Neural cell (in vitro differentiated cells): ENCODE measurements at regions not wholly inside any gene's neighbourhood (a gene's known extent, or its start where the extent isn't known, plus 50 kb on each side); places are given as distances from the start of the nearest gene placed in this dataset.

ENCODE experiments used
- EZH2 ChIP-seq: fragments of 200-600, 300-800 bp; shearing (Covaris generic), sonication (generic); IDR thresholded peaks from 2 replicates; pipeline ENCODE4 v1.6.1; 2014; ENCODE audit warnings: antibody characterized with exemption, low read length, borderline replicate concordance, mild to moderate bottlenecking; ENCODE audit not compliant: insufficient read depth, poor library complexity, severe bottlenecking
- POLR2AphosphoS5 ChIP-seq: IDR thresholded peaks from 2 replicates; pipeline ENCODE4 v1.6.1; 2012
- TF ChIP-seq, protein P1 (sequence below): fragments of 450-650 bp; IDR thresholded peaks from 2 replicates; pipeline ENCODE4 v1.5.1; 2014; ENCODE audit warnings: antibody characterized with exemption, mild to moderate bottlenecking, moderate library complexity; ENCODE audit not compliant: poor library complexity, severe bottlenecking
- TF ChIP-seq, protein P2 (sequence below): IDR thresholded peaks from 2 replicates; pipeline ENCODE4 v1.6.1; 2012; ENCODE audit warnings: borderline replicate concordance

- TF ChIP-seq, protein P1, sequence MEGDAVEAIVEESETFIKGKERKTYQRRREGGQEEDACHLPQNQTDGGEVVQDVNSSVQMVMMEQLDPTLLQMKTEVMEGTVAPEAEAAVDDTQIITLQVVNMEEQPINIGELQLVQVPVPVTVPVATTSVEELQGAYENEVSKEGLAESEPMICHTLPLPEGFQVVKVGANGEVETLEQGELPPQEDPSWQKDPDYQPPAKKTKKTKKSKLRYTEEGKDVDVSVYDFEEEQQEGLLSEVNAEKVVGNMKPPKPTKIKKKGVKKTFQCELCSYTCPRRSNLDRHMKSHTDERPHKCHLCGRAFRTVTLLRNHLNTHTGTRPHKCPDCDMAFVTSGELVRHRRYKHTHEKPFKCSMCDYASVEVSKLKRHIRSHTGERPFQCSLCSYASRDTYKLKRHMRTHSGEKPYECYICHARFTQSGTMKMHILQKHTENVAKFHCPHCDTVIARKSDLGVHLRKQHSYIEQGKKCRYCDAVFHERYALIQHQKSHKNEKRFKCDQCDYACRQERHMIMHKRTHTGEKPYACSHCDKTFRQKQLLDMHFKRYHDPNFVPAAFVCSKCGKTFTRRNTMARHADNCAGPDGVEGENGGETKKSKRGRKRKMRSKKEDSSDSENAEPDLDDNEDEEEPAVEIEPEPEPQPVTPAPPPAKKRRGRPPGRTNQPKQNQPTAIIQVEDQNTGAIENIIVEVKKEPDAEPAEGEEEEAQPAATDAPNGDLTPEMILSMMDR = no peak
- TF ChIP-seq POLR2AphosphoS5 = no peak
- TF ChIP-seq EZH2 = no peak
- TF ChIP-seq, protein P2, sequence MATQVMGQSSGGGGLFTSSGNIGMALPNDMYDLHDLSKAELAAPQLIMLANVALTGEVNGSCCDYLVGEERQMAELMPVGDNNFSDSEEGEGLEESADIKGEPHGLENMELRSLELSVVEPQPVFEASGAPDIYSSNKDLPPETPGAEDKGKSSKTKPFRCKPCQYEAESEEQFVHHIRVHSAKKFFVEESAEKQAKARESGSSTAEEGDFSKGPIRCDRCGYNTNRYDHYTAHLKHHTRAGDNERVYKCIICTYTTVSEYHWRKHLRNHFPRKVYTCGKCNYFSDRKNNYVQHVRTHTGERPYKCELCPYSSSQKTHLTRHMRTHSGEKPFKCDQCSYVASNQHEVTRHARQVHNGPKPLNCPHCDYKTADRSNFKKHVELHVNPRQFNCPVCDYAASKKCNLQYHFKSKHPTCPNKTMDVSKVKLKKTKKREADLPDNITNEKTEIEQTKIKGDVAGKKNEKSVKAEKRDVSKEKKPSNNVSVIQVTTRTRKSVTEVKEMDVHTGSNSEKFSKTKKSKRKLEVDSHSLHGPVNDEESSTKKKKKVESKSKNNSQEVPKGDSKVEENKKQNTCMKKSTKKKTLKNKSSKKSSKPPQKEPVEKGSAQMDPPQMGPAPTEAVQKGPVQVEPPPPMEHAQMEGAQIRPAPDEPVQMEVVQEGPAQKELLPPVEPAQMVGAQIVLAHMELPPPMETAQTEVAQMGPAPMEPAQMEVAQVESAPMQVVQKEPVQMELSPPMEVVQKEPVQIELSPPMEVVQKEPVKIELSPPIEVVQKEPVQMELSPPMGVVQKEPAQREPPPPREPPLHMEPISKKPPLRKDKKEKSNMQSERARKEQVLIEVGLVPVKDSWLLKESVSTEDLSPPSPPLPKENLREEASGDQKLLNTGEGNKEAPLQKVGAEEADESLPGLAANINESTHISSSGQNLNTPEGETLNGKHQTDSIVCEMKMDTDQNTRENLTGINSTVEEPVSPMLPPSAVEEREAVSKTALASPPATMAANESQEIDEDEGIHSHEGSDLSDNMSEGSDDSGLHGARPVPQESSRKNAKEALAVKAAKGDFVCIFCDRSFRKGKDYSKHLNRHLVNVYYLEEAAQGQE = no peak
Measured at GRCh38 chr4:46445710-46446314, 55.9 kb upstream of the GABRA2 start.
